Small intestine (tissue), 7 donors: ENCODE measurements at regions not wholly inside any gene's neighbourhood (a gene's known extent, or its start where the extent isn't known, plus 50 kb on each side); places are given as distances from the start of the nearest gene placed in this dataset.

Experiments used
- DNase-seq, 2 donors: peaks; one replicate each; pipeline versions ENCODE4 v3.0.0 to v3.0.0-alpha.2; 2013
- FAIRE-seq: peaks from 2 replicates; lab custom pipeline; 2012; peaks lifted over from hg19 to GRCh38; lab: Jason Lieb, UNC
- H3K27ac ChIP-seq, 3 donors: one replicate each; pipeline ENCODE4 v1.5.1; 2013; ENCODE audit warnings: low read length in 2 of 3, mild to moderate bottlenecking in 2 of 3, control low read depth in 1 of 3, inconsistent platforms in 1 of 3, low read depth in 1 of 3, moderate library complexity in 1 of 3
- H3K27me3 ChIP-seq, 3 donors: one replicate each; pipeline ENCODE4 v1.6.1; 2013; ENCODE audit warnings: low read length in 3 of 3, inconsistent platforms in 1 of 3; ENCODE audit not compliant: control insufficient read depth in 3 of 3, insufficient read depth in 3 of 3
- H3K36me3 ChIP-seq, 3 donors: one replicate each; pipeline ENCODE4 v1.6.1; 2013; ENCODE audit warnings: low read length in 3 of 3, inconsistent platforms in 1 of 3, low read depth in 1 of 3, mild to moderate bottlenecking in 1 of 3, moderate library complexity in 1 of 3; ENCODE audit not compliant: control insufficient read depth in 3 of 3, insufficient read depth in 2 of 3
- H3K4me1 ChIP-seq, 3 donors: one replicate each; pipeline ENCODE4 v1.6.1; 2013; ENCODE audit warnings: low read length in 2 of 3, inconsistent platforms in 1 of 3, low read depth in 1 of 3, mild to moderate bottlenecking in 1 of 3, moderate library complexity in 1 of 3; ENCODE audit not compliant: control insufficient read depth in 3 of 3, insufficient read depth in 2 of 3
- H3K4me3 ChIP-seq, 3 donors: one replicate each; pipeline ENCODE4 v1.5.1; 2013; ENCODE audit warnings: low read length in 3 of 3, control low read depth in 1 of 3, inconsistent platforms in 1 of 3, low read depth in 1 of 3, mild to moderate bottlenecking in 1 of 3, moderate library complexity in 1 of 3
- H3K9me3 ChIP-seq, 2 donors: one replicate each; pipeline ENCODE4 v1.6.1; 2013; ENCODE audit warnings: low read depth in 1 of 2, low read length in 1 of 2; ENCODE audit not compliant: control insufficient read depth in 2 of 2, insufficient read depth in 1 of 2
- WGBS, 3 donors: extraction: QIAGEN DNeasy Blood & Tissue Kit; methylation state at CpG; one replicate each; pipeline ENCODE4 v1.1.7; 2013; 5-methylcytosine and 5-hydroxymethylcytosine counted together
- donor health status: healthy with polysubstance abuse.
- donor health status: control.
- donor health status: control.
- donor health status: Bipolar disorder and iron deficiency.
- donor health status: healthy.

- Histone ChIP-seq H3K9me3 (no peaks in the 10 kb centered on the region), H3K4me1 (no peaks in the 10 kb centered on the region), H3K4me3 (no peak overlapping the region), H3K27ac (no peak overlapping the region), H3K36me3 (no peaks in the 10 kb centered on the region), H3K27me3 (peaks cover 2 to 13% (median 4%) of the 10 kb centered on the region in 3 donors)
- WGBS, 3 donors: 23 to 50% (median 27%) methylated on average over 1 of the region's 1 CpG
- no peak for FAIRE-seq
- no peak for DNase-seq
Observed at GRCh38 chr2:176457481-176457880, 188.2 kb downstream of the MTX2 start.

GRCh38 chr2:176461098-176461808, 192.0 kb downstream of the MTX2 start:
- FAIRE-seq (no peak), DNase-seq (no peak)
- WGBS, 3 donors: 53 to 64% (median 59%) methylated on average over 5 of the region's 5 CpGs
- H3K27ac ChIP-seq: no peak overlapping the region
- no peaks in the 10 kb centered on the region for H3K4me1 ChIP-seq
- H3K27me3 ChIP-seq: peaks cover 2 to 19% (median 2%) of the 10 kb centered on the region in 3 donors
- H3K9me3 ChIP-seq: no peaks in the 10 kb centered on the region
- no peaks in the 10 kb centered on the region for H3K36me3 ChIP-seq
- no peak overlapping the region for H3K4me3 ChIP-seq

GRCh38 chr2:176461809-176462670, 192.8 kb downstream of the MTX2 start:
- WGBS, 3 donors: 29 to 45% (median 33%) methylated on average over 5 of the region's 5 CpGs
- Histone ChIP-seq H3K4me1 (no peaks in the 10 kb centered on the region), H3K4me3 (no peak overlapping the region), H3K27ac (no peak overlapping the region), H3K27me3 (peaks cover 2 to 21% (median 2%) of the 10 kb centered on the region in 3 donors), H3K36me3 (no peaks in the 10 kb centered on the region), H3K9me3 (no peaks in the 10 kb centered on the region)
- FAIRE-seq (no peak), DNase-seq (peak in 1 of 2 donors; percentile 23)

GRCh38 chr2:176463546-176463945, 194.3 kb downstream of the MTX2 start:
- H3K27ac ChIP-seq: no peak overlapping the region
- no peaks in the 10 kb centered on the region for H3K4me1 ChIP-seq
- H3K36me3 ChIP-seq: no peaks in the 10 kb centered on the region
- H3K27me3 ChIP-seq: peaks cover 2 to 26% (median 2%) of the 10 kb centered on the region in 3 donors
- H3K4me3 ChIP-seq: no peak overlapping the region
- H3K9me3 ChIP-seq: no peaks in the 10 kb centered on the region
- DNase-seq: no peak
- no peak for FAIRE-seq
- 79 to 88% (median 83%) methylated on average over 3 of the region's 3 CpGs for WGBS, 3 donors

- Histone ChIP-seq H3K36me3 (no peaks in the 10 kb centered on the region), H3K27ac (peak overlapping the region in 1 of 3 donors; percentile 23), H3K27me3 (peaks cover 2 to 24% (median 2%) of the 10 kb centered on the region in 3 donors), H3K4me3 (no peak overlapping the region), H3K9me3 (no peaks in the 10 kb centered on the region), H3K4me1 (no peaks in the 10 kb centered on the region)
- no peak for FAIRE-seq
- no peak for DNase-seq
- 25 to 57% (median 45%) methylated on average over 10 of the region's 10 CpGs for WGBS, 3 donors
Observed at GRCh38 chr2:176464886-176465564, 195.8 kb downstream of the MTX2 start.

GRCh38 chr2:176466918-176467452, 197.7 kb downstream of the MTX2 start:
- Histone ChIP-seq H3K9me3 (no peaks in the 10 kb centered on the region), H3K4me3 (no peak overlapping the region), H3K27ac (no peak overlapping the region), H3K36me3 (no peaks in the 10 kb centered on the region), H3K27me3 (peaks cover 0 to 28% (median 2%) of the 10 kb centered on the region in 3 donors), H3K4me1 (no peaks in the 10 kb centered on the region)
- DNase-seq (no peak), FAIRE-seq (no peak)
- 33 to 63% (median 45%) methylated on average over 5 of the region's 5 CpGs for WGBS, 3 donors

- DNase-seq: no peak
- Histone ChIP-seq H3K27ac (no peak overlapping the region), H3K27me3 (peaks cover 0 to 26% (median 2%) of the 10 kb centered on the region in 3 donors), H3K36me3 (no peaks in the 10 kb centered on the region), H3K9me3 (no peaks in the 10 kb centered on the region), H3K4me1 (no peaks in the 10 kb centered on the region), H3K4me3 (no peak overlapping the region)
- WGBS, 3 donors: 44 to 77% (median 67%) methylated on average over 6 of the region's 6 CpGs
- FAIRE-seq: no peak
Observed at GRCh38 chr2:176467595-176467994, 198.4 kb downstream of the MTX2 start.
